ENCODE measurements at regions not wholly inside any gene's neighbourhood (a gene's known extent, or its start where the extent isn't known, plus 50 kb on each side); places are given as distances from the start of the nearest gene placed in this dataset.

DNA sequence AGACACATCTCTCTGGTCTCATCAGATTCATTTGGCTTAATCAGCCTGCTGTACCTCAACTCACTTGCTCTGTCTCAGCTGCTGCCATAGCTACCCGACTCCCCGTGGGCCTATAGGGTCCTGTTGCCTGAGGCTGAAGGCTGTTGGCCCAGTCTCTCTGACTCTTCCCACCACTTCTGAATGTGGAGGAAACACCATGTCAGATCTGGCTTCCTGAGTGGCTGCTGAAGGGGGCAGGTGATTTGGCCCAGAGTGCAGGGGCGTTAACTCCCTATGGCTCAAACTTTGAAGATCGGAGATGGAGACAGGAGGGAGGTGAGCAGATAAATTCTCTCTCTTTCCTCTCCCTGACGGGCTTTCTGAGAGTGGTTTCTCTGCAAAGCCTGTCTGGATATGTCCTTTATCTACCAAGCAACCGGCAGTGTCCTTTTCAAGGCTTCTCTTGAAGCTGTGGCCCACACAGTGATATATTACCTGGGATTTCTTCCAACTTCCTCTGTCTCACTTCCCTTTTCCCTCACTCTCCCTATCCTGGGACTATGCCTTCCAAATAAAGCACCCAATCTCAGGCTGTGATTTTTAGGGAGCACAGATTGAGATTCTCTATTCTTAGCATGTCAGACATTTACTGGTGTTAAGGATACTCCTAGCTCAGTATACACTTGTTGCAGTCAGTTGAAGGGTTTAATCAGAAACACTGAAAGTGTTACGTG lies 334.9 kb upstream of the TBC1D5 start:
- H3K36me3 Mint-ChIP-seq (ENCODE audit: insufficient read depth in 2 of 2): no peaks in the 10 kb centered on the region
- no peaks in the 10 kb centered on the region for H3K9me3 Mint-ChIP-seq
- DNase-seq (no peak), ATAC-seq (replicated peaks in 1 of 2) (no peak)
- no peak overlapping the region for H3K4me3 Mint-ChIP-seq
- H3K27me3 Mint-ChIP-seq (ENCODE audit: low read depth): peaks cover 11% of the 10 kb centered on the region
- H3K27ac Mint-ChIP-seq: no peak overlapping the region
- peaks cover 11% of the 10 kb centered on the region for H3K4me1 Mint-ChIP-seq (ENCODE audit: low read depth)

DNA sequence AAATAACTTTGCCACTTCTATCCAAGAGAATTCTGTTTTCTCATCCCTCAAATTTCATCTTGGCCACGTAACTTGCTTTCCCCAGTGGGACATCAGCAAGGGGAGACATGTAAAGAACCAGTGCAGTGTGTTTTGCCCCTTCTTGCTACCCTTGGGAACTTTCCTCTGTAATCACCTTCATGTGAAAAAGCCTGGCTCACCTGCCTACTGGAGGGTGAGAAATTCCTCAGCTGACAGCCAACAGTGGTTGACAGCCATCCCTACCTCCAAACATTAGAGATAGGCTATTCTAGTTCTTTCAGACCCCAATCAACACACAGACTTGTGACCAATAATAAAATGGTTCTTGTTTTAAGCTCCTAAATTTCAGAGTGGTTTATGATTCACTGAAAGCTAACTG lies 333.9 kb upstream of the TBC1D5 start:
- Mint-ChIP-seq H3K27me3 (ENCODE audit: low read depth) (peaks cover 11% of the 10 kb centered on the region), H3K9me3 (no peaks in the 10 kb centered on the region), H3K4me1 (ENCODE audit: low read depth) (peaks cover 11% of the 10 kb centered on the region), H3K4me3 (no peak overlapping the region), H3K36me3 (ENCODE audit: insufficient read depth in 2 of 2) (no peaks in the 10 kb centered on the region), H3K27ac (no peak overlapping the region)
- ATAC-seq (replicated peaks in 1 of 2) (no peak), DNase-seq (no peak)

DNA sequence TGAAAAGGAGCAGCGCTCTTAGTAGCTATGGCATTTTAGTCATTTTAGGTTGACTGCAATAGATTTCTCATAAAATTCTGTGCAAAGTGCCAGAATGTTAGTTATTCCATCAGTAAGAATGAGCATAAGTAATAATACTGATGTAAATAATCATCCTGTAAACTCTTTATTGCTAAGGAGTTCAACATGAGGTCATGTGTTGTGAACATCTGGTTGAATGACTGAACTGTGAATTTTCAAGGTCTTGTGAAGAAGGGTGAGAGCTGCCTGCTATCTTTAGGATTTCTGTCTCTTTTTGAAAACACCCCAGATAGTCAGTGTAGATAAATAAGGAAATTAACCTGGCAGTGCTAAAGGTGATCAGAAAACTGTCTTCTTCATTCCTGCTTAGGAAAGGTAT lies 333.4 kb upstream of the TBC1D5 start:
- no peaks in the 10 kb centered on the region for H3K9me3 Mint-ChIP-seq
- H3K27ac Mint-ChIP-seq: no peak overlapping the region
- ATAC-seq (replicated peaks in 1 of 2) (no peak), DNase-seq (no peak)
- H3K27me3 Mint-ChIP-seq (ENCODE audit: low read depth): peaks cover 11% of the 10 kb centered on the region
- H3K4me1 Mint-ChIP-seq (ENCODE audit: low read depth): peaks cover 11% of the 10 kb centered on the region
- H3K36me3 Mint-ChIP-seq (ENCODE audit: insufficient read depth in 2 of 2): no peaks in the 10 kb centered on the region
- H3K4me3 Mint-ChIP-seq: no peak overlapping the region

DNA sequence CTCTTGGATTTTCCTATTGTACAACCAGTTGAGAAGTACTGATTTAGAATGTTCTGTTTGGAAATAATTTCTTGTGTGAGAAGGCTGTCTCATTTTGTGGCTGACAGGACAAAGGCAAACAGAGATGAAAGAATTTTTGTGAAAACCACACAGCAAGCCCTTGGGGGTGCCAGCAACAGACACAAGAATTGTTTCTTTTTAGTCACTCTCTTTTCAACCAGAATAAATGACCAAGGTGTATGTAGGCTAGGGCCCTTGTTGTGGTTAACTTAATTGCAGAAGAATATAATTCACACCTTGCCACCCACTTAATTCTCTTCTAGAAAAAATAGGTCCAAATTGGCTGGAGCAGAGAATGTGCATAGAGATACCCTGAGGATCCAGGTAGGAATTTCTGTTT lies 329.4 kb upstream of the TBC1D5 start:
- DNase-seq (no peak), ATAC-seq (replicated peaks in 1 of 2) (no peak)
- no peak overlapping the region for H3K27ac Mint-ChIP-seq
- no peaks in the 10 kb centered on the region for H3K27me3 Mint-ChIP-seq (ENCODE audit: low read depth)
- H3K4me1 Mint-ChIP-seq (ENCODE audit: low read depth): peaks cover 4% of the 10 kb centered on the region
- H3K36me3 Mint-ChIP-seq (ENCODE audit: insufficient read depth in 2 of 2): no peaks in the 10 kb centered on the region
- peaks cover 2% of the 10 kb centered on the region in 2 donors for H3K9me3 Mint-ChIP-seq
- H3K4me3 Mint-ChIP-seq: no peak overlapping the region

DNA sequence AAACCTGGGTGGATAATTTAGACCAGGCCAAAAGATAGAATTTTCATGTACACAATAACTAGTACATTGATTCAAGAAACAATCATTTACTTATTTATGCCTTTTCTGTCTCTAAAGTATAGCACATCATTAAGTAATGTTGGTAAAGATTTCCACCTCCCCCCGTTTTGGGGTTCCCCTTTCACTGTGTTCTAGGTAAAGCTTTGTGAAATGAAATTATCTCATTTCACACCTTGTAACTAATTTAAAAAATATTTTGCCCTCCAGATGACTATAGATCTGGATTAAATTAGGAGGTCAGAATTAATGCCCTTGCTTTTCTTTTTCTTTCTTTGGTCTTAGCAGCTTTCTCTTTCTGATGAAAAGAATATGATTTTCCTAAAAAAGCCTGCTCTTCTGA lies 328.5 kb upstream of the TBC1D5 start:
- H3K4me1 Mint-ChIP-seq (ENCODE audit: low read depth): peaks cover 4% of the 10 kb centered on the region

DNA sequence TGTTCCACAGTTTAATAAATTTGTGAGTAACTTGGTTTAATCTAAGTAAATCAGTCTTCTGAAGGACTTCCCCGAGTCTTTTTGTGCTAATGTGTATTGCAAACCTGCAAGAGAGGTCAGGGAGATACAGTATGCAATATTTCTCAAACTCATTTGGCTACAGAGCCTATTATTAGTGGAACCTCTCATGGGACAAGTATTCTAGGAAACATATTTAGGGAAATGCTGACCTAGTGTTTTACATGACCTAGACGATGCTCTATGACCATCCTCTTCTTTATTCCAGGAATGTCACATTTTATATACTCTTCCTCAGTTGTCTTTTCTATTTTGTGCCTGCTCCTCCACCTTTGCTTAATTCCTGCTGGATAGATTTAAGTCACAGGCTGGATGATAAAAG lies 327.8 kb upstream of the TBC1D5 start:
- DNase-seq (no peak), ATAC-seq (replicated peaks in 1 of 2) (no peak)
- Mint-ChIP-seq H3K36me3 (ENCODE audit: insufficient read depth in 2 of 2) (no peaks in the 10 kb centered on the region), H3K27me3 (ENCODE audit: low read depth) (no peaks in the 10 kb centered on the region), H3K27ac (no peak overlapping the region), H3K9me3 (peaks cover 2% of the 10 kb centered on the region in 2 donors), H3K4me1 (ENCODE audit: low read depth) (peaks cover 4% of the 10 kb centered on the region), H3K4me3 (no peak overlapping the region)

More for the DNA sequence above, 328.5 kb upstream of the TBC1D5 start:
- H3K27ac Mint-ChIP-seq: no peak overlapping the region
- no peaks in the 10 kb centered on the region for H3K27me3 Mint-ChIP-seq (ENCODE audit: low read depth)
- no peak overlapping the region for H3K4me3 Mint-ChIP-seq
- H3K9me3 Mint-ChIP-seq: peaks cover 2% of the 10 kb centered on the region in 2 donors
- ATAC-seq (replicated peaks in 1 of 2) (no peak), DNase-seq (no peak)
- no peaks in the 10 kb centered on the region for H3K36me3 Mint-ChIP-seq (ENCODE audit: insufficient read depth in 2 of 2)

DNA sequence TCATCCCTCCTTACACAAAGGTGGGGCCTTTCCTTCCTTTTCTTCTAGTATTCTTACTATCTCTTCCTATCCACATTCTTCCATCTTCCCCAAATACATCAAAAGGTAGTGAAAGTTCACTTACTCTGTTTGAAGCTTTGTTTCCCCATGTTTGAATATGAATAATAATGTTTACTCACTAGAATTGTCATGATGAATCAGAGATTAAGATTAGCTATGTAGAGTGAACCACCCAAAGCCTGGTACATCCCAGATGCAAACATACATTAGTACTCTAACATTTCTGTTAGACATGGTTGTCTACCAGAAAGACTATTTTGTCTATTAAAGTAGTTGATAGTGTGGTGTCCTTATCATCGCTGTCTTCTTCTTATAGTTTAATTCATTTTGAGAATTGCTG lies 327.1 kb upstream of the TBC1D5 start:
- ATAC-seq (replicated peaks in 1 of 2) (no peak), DNase-seq (no peak)
- Mint-ChIP-seq H3K9me3 (peaks cover 2% of the 10 kb centered on the region in 2 donors), H3K36me3 (ENCODE audit: insufficient read depth in 2 of 2) (no peaks in the 10 kb centered on the region), H3K4me3 (no peak overlapping the region), H3K27ac (no peak overlapping the region), H3K27me3 (ENCODE audit: low read depth) (no peaks in the 10 kb centered on the region), H3K4me1 (ENCODE audit: low read depth) (peaks cover 4% of the 10 kb centered on the region)

DNA sequence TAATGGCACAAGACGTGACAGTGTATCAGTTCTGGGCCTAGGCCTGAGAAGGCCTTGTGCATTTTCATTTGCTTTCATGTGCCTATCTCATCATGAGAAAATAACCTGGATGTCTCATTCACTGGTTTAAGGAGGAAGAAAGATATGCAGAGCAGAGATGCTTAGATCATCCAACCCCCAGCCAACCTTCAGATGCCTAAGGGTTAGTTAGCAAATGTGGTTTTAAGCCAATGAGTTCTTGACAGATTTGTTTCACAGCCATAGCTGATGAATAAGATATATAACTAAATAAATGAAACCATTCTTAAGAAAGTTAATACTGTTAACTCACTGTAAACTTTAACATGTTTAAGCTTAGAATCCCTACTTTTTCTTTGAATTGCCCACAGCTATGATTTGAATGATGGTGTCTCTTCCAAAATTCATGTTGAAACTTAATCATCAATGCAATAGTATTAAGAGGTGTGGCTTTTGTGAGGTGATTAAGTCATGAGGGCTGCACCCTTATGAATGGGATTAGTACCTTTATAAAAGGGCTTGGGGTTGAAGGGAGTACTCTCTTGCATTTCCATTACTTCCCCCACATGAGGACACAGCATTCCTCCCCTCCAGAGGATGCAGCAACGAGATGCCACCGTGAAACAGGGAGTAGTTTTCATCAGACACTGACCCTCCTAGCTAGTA lies 324.6 kb upstream of the TBC1D5 start:
- Mint-ChIP-seq H3K36me3 (ENCODE audit: insufficient read depth in 2 of 2) (no peaks in the 10 kb centered on the region), H3K4me3 (no peak overlapping the region), H3K9me3 (peaks cover 2% of the 10 kb centered on the region in 2 donors), H3K4me1 (ENCODE audit: low read depth) (peaks cover 4% of the 10 kb centered on the region), H3K27ac (no peak overlapping the region), H3K27me3 (ENCODE audit: low read depth) (no peaks in the 10 kb centered on the region)
- DNase-seq: no peak
- ATAC-seq (replicated peaks in 1 of 2): no peak

DNA sequence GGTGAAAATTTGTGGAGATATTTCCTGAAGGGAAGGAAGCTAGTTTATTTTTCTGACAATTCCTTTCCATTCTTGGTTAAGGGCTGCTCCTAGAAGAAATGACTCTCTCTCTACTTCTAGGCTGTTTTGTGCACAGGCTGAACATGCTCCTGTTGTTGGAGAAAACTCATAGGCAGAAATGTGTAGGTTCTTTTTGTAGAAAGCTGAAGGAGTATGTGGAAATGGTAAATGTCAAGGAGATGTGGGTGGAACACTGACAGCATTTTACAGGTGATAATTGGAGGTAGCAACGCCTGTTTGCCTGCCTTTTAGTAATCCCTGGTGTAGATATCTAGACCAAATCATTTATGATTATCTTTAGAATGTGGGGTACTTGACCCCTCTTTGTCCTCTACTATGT lies 322.2 kb upstream of the TBC1D5 start:
- DNase-seq (no peak), ATAC-seq (replicated peaks in 1 of 2) (no peak)
- H3K9me3 Mint-ChIP-seq: peaks cover 2% of the 10 kb centered on the region in 2 donors
- peaks cover 2% of the 10 kb centered on the region for H3K4me1 Mint-ChIP-seq (ENCODE audit: low read depth)
- H3K27ac Mint-ChIP-seq: no peak overlapping the region
- no peak overlapping the region for H3K4me3 Mint-ChIP-seq
- H3K27me3 Mint-ChIP-seq (ENCODE audit: low read depth): no peaks in the 10 kb centered on the region
- H3K36me3 Mint-ChIP-seq (ENCODE audit: insufficient read depth in 2 of 2): no peaks in the 10 kb centered on the region

DNA sequence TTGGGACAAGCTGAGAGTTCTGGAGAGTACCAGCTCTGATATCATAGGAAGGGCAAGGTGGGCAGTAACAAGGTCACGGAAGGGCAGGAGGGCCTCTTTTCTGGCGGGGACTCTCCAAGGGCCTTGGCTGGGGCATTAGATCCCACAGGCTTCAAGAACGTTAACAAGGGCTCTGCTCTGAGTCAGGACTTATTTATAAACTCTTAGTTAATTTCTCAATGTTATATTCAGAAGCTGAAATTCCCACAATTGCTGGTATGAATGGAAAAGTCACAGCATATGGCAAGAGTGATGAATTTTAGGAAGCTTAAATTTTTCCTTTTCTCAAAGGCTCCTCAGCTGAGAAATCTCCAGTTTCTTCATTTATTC lies 320.2 kb upstream of the TBC1D5 start:
- Mint-ChIP-seq H3K27ac (no peak overlapping the region), H3K9me3 (no peaks in the 10 kb centered on the region), H3K4me1 (ENCODE audit: low read depth) (no peaks in the 10 kb centered on the region), H3K4me3 (no peak overlapping the region), H3K27me3 (ENCODE audit: low read depth) (peaks cover 6% of the 10 kb centered on the region), H3K36me3 (ENCODE audit: insufficient read depth in 2 of 2) (no peaks in the 10 kb centered on the region)
- ATAC-seq (replicated peaks in 1 of 2) (no peak), DNase-seq (no peak)

DNA sequence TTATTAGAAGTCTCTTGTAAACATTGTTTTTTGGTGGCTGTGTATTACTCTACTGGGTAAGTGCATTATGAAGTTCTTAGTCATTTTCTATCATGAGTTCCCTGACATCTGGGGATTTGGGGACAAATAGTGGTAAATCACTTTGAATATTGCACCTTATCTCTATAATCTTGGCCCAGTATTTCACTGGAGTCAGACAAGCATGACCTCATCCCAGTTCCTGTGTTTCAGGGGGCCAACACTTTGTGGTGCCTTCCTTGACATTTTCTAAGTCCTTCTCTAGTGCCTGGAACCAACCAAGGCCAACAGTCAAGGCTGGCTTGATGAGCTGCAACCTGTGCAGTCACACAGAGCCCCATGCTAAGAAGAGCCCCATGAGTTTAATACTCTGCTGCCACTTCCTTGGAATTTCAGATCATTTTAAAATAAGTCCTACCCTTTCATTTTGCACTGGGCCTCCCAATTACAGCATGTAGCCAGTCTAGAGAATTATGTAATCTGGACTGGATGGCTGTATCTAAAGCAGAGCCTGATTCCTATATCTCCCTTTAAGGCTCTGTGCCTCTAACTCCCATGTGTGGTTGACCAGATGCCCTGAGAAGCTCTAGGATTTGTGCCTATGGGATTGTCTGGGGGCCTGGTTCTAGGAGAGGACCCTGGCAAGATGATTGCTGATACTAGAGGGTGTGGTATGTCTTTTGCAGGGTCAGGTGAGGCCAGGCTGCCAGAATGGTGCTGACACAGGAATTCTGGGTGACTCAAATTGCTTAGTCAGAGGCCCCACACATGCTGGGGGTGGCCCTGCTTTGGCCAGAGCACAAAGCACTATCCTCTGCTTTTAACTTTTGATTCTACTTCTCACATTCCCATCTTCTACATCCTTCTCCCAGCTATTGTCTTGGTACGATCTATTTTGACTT lies 319.6 kb upstream of the TBC1D5 start:
- H3K27me3 Mint-ChIP-seq (ENCODE audit: low read depth): peaks cover 6% of the 10 kb centered on the region
- no peak overlapping the region for H3K27ac Mint-ChIP-seq
- DNase-seq (no peak), ATAC-seq (replicated peaks in 1 of 2) (no peak)
- H3K36me3 Mint-ChIP-seq (ENCODE audit: insufficient read depth in 2 of 2): no peaks in the 10 kb centered on the region
- H3K4me1 Mint-ChIP-seq (ENCODE audit: low read depth): no peaks in the 10 kb centered on the region
- H3K4me3 Mint-ChIP-seq: no peak overlapping the region
- peaks cover 0 to under 1% of the 10 kb centered on the region in 2 donors for H3K9me3 Mint-ChIP-seq

DNA sequence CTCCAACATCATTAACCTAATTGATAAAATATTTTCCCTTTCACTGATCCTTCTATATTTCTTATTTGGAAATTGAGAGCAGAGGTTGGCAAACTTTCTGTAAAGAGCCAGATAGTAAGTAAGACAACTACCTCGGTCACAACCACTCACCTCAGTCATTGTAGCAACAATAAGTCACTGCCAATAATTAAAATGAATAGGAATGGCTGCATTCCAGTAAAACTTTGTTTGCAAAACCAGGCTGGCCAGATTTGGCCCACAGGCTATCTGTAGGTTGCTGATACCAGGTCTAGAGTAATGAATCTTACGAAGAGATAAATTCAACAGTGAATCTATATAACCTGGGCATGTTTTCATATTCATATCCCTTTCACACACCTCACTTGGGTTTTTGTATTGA lies 316.2 kb upstream of the TBC1D5 start:
- H3K4me1 Mint-ChIP-seq (ENCODE audit: low read depth): no peaks in the 10 kb centered on the region
- H3K27ac Mint-ChIP-seq: no peak overlapping the region
- peaks cover 6% of the 10 kb centered on the region for H3K27me3 Mint-ChIP-seq (ENCODE audit: low read depth)
- DNase-seq: no peak
- no peak overlapping the region for H3K4me3 Mint-ChIP-seq
- H3K36me3 Mint-ChIP-seq (ENCODE audit: insufficient read depth in 2 of 2): peaks cover 0 to 2% of the 10 kb centered on the region in 2 donors
- ATAC-seq (replicated peaks in 1 of 2): no peak
- H3K9me3 Mint-ChIP-seq: peaks cover 4 to 10% of the 10 kb centered on the region in 2 donors

DNA sequence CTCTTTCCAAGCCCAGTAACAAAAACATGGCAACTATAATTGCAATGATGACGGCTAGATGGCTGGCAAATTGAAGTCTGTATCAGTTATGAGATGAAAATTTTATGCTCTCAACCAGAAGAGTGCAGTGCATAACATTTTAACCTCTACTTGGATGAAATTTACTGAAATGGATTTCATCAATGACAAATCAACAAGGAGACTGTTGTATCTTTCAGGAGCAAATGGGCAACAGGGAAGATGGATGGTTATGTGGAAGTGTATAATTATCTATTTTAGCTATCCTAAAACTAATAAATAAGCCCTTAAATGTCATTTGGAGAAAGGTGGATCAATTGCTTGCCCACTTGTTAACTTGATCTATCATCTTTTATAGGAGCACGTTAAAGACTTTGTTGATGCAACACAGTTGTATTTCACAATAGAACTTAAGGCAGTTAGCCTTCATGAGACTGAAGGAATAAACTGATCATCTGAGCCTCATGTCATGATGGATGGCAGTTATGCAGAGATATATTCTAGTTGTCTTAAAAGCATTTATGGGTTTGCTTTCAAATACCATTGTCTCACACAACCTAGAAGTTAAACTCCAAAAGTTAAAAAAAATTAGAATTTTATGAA lies 315.1 kb upstream of the TBC1D5 start:
- peaks cover 4 to 10% of the 10 kb centered on the region in 2 donors for H3K9me3 Mint-ChIP-seq
- H3K36me3 Mint-ChIP-seq (ENCODE audit: insufficient read depth in 2 of 2): peaks cover 0 to 2% of the 10 kb centered on the region in 2 donors
- no peak overlapping the region for H3K27ac Mint-ChIP-seq
- peaks cover 6% of the 10 kb centered on the region for H3K27me3 Mint-ChIP-seq (ENCODE audit: low read depth)
- DNase-seq (no peak), ATAC-seq (replicated peaks in 1 of 2) (no peak)
- no peak overlapping the region for H3K4me3 Mint-ChIP-seq
- no peaks in the 10 kb centered on the region for H3K4me1 Mint-ChIP-seq (ENCODE audit: low read depth)

Data from activated T-cell treated with anti-CD3 and anti-CD28 coated beads, Interleukin-2, amount 50 U/mL, for 72 hours (primary cell).